Heart left ventricle (tissue), 16 donors: ENCODE measurements at regions not wholly inside any gene's neighbourhood (a gene's known extent, or its start where the extent isn't known, plus 50 kb on each side); places are given as distances from the start of the nearest gene placed in this dataset.
"Not testable (repeated sequence)": the region's sequence is repeated elsewhere in the genome, so short reads cannot be mapped to it uniquely, and the experiment has no call there.

Source experiments
- ATAC-seq, 4 donors: fragments of 200-7000 bp; cut with Tn5 transposase; one replicate each; pipeline ENCODE4 v1.9.1; 2020 to 2022; ENCODE audit warnings: moderate library complexity in 4 of 4, mild to moderate bottlenecking in 3 of 4, moderate number of reproducible peaks in 1 of 4
- DNase-seq, 5 donors: peaks; one replicate each; pipeline ENCODE4 v3.0.0-alpha.2; 2020
- H3K27ac ChIP-seq, 12 donors: fragments of 200-600 bp; sonication (generic) in 4 of 12; one replicate each; pipeline versions ENCODE4 v1.5.0 to v1.8.0; 2016 to 2022; ENCODE audit warnings: mild to moderate bottlenecking in 2 of 12
- H3K27me3 ChIP-seq, 9 donors: fragments of 200-600 bp; sonication (generic) in 2 of 9; one replicate each; pipeline versions ENCODE4 v1.5.1 to v1.8.0; 2016 to 2022; ENCODE audit warnings: mild to moderate bottlenecking in 3 of 9
- H3K36me3 ChIP-seq, 9 donors: fragments of 200-600 bp; sonication (generic) in 2 of 9; one replicate each; pipeline versions ENCODE4 v1.5.0 to v1.8.0; 2018 to 2022; ENCODE audit warnings: mild to moderate bottlenecking in 2 of 9
- H3K4me1 ChIP-seq, 12 donors: fragments of 200-600 bp; sonication (generic) in 4 of 12; one replicate each; pipeline versions ENCODE4 v1.5.0 to v1.8.0; 2016 to 2022; ENCODE audit warnings: mild to moderate bottlenecking in 3 of 12
- H3K4me3 ChIP-seq, 12 donors: fragments of 200-600 bp; sonication (generic) in 4 of 12; one replicate each; pipeline versions ENCODE4 v1.5.0 to v1.8.0; 2017 to 2022; ENCODE audit warnings: mild to moderate bottlenecking in 9 of 12, moderate library complexity in 4 of 12
- H3K9me3 ChIP-seq, 12 donors: fragments of 200-600 bp; sonication (generic) in 4 of 12; one replicate each; pipeline versions ENCODE4 v1.5.0 to v1.8.0; 2016 to 2022; ENCODE audit warnings: mild to moderate bottlenecking in 1 of 12
- CTCF ChIP-seq, 12 donors: fragments of 200-600 bp; sonication (generic) in 4 of 12; IDR thresholded peaks; one replicate each; pipeline versions ENCODE4 v1.5.0 to v1.8.0; 2018 to 2022; ENCODE audit warnings: antibody characterized with exemption in 12 of 12, mild to moderate bottlenecking in 5 of 12
- POLR2A ChIP-seq, 2 donors: fragments of 450-650 bp; IDR thresholded peaks; one replicate each; pipeline ENCODE4 v1.6.1; 2017; ENCODE audit warnings: antibody characterized with exemption in 2 of 2, mild to moderate bottlenecking in 2 of 2, moderate library complexity in 2 of 2
- WGBS, 4 donors: extraction: QIAGEN DNeasy Blood & Tissue Kit in 2 of 4; methylation state at CpG; one replicate each; pipeline versions ENCODE4 v1.1.5 to v1.1.7; 2013 to 2018; 5-methylcytosine and 5-hydroxymethylcytosine counted together
- intact Hi-C, 10 donors: fragments of 100-400 bp; cut with DNase I; formaldehyde crosslinking; loops; one replicate each; pipeline versions ENCODE4 v1.11.1 to v1.14.2; 2022
- donor health status: ischemic (EF 13 %, LVEDD 7.1; RV severe dilation, severe dysfunction).
- donor health status: healthy with polysubstance abuse.
- donor health status: DM: no; HTN: yes; CAD: no.
- donor health status: DM: no; HTN: no; CAD: no.
- donor health status: ischemic (EF 25% LVEDD 6.9; RV normal size, moderate dysfunction).
- donor health status: ischemic (EF 25% LVEDD 5.7; RV mildly dilated, moderate dysfunction).
- donor health status: healthy.
- donor health status: DM: yes; HTN: yes; CAD: no.
- donor health status: ischemic (EF 35%, LVEDD 5.7; RV mildly dilated, moderate dysfunction).
- donor health status: nonischemic (EF 11% LVEDD 7.7; RV severe dilation, severe dysfunction).
- donor health status: DM: yes; HTN: yes; CAD: no.
- donor health status: PGD.
- donor health status: ischemic (EF 29% LVEDD 5.4; RV normal size, mild dysfunction).
- donor health status: nonischemic (EF 23%, LVEDD 6.1; RV moderate dilation, normal function).

- H3K36me3 ChIP-seq: no peaks in the 10 kb centered on the region
- no peaks in the 10 kb centered on the region for H3K27me3 ChIP-seq
- WGBS, 4 donors: 93 to 98% (median 97%) methylated on average over 1 of the region's 1 CpG
- intact Hi-C loops: no loop called here
- H3K4me1 ChIP-seq: no peaks in the 10 kb centered on the region
- ATAC-seq: no peak
- H3K27ac ChIP-seq: no peak overlapping the region
- TF ChIP-seq POLR2A (IDR thresholded peaks at IDR 0.05) (no peak), CTCF (IDR thresholded peaks at IDR 0.05) (no peak)
- H3K9me3 ChIP-seq: peaks cover 0 to 13% (median 0%) of the 10 kb centered on the region in 12 donors
- DNase-seq: no peak
- no peak overlapping the region for H3K4me3 ChIP-seq
These were observed 93.0 kb upstream of the PRKD1 start for GRCh38 chr14:30020687-30021086.

GRCh38 chr14:30023350-30023749 is 95.7 kb upstream of the PRKD1 start:
- DNase-seq, H3K27me3 ChIP-seq, intact Hi-C loops, H3K4me3 ChIP-seq, H3K4me1 ChIP-seq, H3K27ac ChIP-seq, H3K36me3 ChIP-seq, ATAC-seq: not testable (repeated sequence)
- 89 to 93% (median 91%) methylated on average over 5 of the region's 5 CpGs for WGBS, 4 donors
- H3K9me3 ChIP-seq: peaks cover 0 to 16% (median 0%) of the 10 kb centered on the region in 12 donors

- DNase-seq: no peak
- H3K36me3 ChIP-seq: no peaks in the 10 kb centered on the region
- no peak overlapping the region for H3K4me3 ChIP-seq
- TF ChIP-seq POLR2A (IDR thresholded peaks at IDR 0.05) (no peak), CTCF (IDR thresholded peaks at IDR 0.05) (no peak)
- peaks cover 0 to 25% (median 10%) of the 10 kb centered on the region in 12 donors for H3K9me3 ChIP-seq
- no peak for ATAC-seq
- H3K4me1 ChIP-seq: no peaks in the 10 kb centered on the region
- no peaks in the 10 kb centered on the region for H3K27me3 ChIP-seq
- 60 to 75% (median 66%) methylated on average over 1 of the region's 1 CpG for WGBS, 4 donors
- H3K27ac ChIP-seq: no peak overlapping the region
- intact Hi-C loops: no loop called here
These were observed 106.5 kb upstream of the PRKD1 start for GRCh38 chr14:30034152-30034551.

GRCh38 chr14:30035361-30035760 is 107.7 kb upstream of the PRKD1 start:
- H3K9me3 ChIP-seq: peaks cover 0 to 13% (median 3%) of the 10 kb centered on the region in 12 donors
- no peak for TF ChIP-seq CTCF (IDR thresholded peaks at IDR 0.05)
- no peak for TF ChIP-seq POLR2A (IDR thresholded peaks at IDR 0.05)
- H3K36me3 ChIP-seq: no peaks in the 10 kb centered on the region
- no peak overlapping the region for H3K27ac ChIP-seq
- no peaks in the 10 kb centered on the region for H3K4me1 ChIP-seq
- H3K27me3 ChIP-seq: no peaks in the 10 kb centered on the region
- intact Hi-C loops: no loop called here
- 70 to 80% (median 77%) methylated on average over 1 of the region's 1 CpG for WGBS, 4 donors
- H3K4me3 ChIP-seq: no peak overlapping the region
- no peak for ATAC-seq
- DNase-seq: no peak

GRCh38 chr14:30045720-30046119 is 118.1 kb upstream of the PRKD1 start:
- no peak overlapping the region for H3K4me3 ChIP-seq
- TF ChIP-seq CTCF (IDR thresholded peaks at IDR 0.05) (no peak), POLR2A (IDR thresholded peaks at IDR 0.05) (no peak)
- intact Hi-C loops: no loop called here
- H3K36me3 ChIP-seq: no peaks in the 10 kb centered on the region
- no peaks in the 10 kb centered on the region for H3K27me3 ChIP-seq
- WGBS, 4 donors: 67 to 71% (median 69%) methylated on average over 5 of the region's 5 CpGs
- DNase-seq: no peak
- H3K4me1 ChIP-seq: no peaks in the 10 kb centered on the region
- no peaks in the 10 kb centered on the region for H3K9me3 ChIP-seq
- H3K27ac ChIP-seq: no peak overlapping the region
- no peak for ATAC-seq
